ENCODE measurements at regions not wholly inside any gene's neighbourhood (a gene's known extent, or its start where the extent isn't known, plus 50 kb on each side); places are given as distances from the start of the nearest gene placed in this dataset.
A peak's percentile ranks its signal among the peaks of the same experiment; 100 is the strongest.

DNA sequence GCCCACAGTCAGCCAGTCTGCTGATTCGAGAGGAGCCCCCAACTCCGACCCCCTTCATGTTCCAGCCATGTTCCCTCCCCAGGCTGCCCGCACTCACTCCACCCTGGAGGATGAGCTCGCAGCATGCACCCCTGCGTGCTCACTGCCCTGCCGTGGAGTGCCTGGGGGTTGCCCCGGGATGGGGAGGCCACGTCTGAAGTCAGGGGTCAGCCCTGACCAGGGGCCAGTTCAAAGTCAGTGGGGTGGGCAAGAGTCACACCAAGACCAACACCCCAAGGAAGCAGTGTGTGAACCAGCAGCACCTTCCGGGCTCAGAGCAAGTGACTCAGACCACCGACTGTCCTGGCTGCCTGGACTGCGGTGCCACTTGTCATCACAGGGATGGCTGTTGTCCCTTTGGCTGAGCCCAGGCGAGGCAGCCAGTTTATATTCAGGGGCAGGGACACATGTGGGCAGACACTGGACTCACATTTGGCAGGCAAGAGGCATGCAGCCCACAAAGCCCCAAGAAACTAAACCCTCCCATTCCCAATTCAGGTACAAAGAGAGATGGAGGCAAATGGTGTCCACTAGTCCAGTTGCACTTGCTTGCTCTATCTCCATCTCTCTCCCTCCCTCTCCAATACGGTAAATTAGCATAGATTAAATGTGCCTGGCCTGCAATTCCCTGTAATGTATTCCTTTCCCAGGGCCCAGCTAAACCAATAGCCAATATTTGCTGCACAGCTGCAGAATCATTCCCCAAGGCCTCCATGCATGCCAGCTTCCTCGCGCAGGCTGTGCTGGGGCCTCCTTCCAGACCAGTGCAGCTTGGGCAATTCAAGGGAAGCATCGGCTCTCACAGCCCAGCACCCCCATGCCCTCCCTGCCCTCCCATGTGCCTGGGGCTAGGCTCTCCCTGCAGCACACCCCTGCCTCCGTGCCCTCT is 135.7 kb upstream of the IQSEC1 start:
- H3K4me1 ChIP-seq (ENCODE audit: control insufficient read depth, insufficient read depth, low read length, poor library complexity, severe bottlenecking): no peaks in the 10 kb centered on the region
- no peaks in the 10 kb centered on the region for H3K27me3 ChIP-seq (ENCODE audit: control insufficient read depth, insufficient read depth, low read length)
- H3K27ac ChIP-seq (ENCODE audit: insufficient read depth, low read length, poor library complexity, severe bottlenecking): no peak overlapping the region
- no peak overlapping the region for H3K27ac Mint-ChIP-seq
- no peaks in the 10 kb centered on the region for H3K36me3 ChIP-seq (ENCODE audit: control insufficient read depth, insufficient read depth, low read length)
- H3K36me3 Mint-ChIP-seq: no peaks in the 10 kb centered on the region
- peaks cover 27% of the 10 kb centered on the region for H3K27me3 Mint-ChIP-seq
- peaks cover 0 to 3% (median 0%) of the 10 kb centered on the region in 7 donors for H3K9me3 Mint-ChIP-seq
- no peaks in the 10 kb centered on the region for H3K9me3 ChIP-seq (ENCODE audit: control insufficient read depth in 2 of 2, low read length in 2 of 2)
- H3K4me1 Mint-ChIP-seq: peaks cover 0 to 4% (median 1%) of the 10 kb centered on the region in 4 donors
- H3K4me3 Mint-ChIP-seq: no peak overlapping the region
- ATAC-seq (ENCODE audit: low read depth in 2 of 2): no peak
- H3K4me3 ChIP-seq (ENCODE audit: low read depth, low read length): no peak overlapping the region
- DNase-seq: no peak

DNA sequence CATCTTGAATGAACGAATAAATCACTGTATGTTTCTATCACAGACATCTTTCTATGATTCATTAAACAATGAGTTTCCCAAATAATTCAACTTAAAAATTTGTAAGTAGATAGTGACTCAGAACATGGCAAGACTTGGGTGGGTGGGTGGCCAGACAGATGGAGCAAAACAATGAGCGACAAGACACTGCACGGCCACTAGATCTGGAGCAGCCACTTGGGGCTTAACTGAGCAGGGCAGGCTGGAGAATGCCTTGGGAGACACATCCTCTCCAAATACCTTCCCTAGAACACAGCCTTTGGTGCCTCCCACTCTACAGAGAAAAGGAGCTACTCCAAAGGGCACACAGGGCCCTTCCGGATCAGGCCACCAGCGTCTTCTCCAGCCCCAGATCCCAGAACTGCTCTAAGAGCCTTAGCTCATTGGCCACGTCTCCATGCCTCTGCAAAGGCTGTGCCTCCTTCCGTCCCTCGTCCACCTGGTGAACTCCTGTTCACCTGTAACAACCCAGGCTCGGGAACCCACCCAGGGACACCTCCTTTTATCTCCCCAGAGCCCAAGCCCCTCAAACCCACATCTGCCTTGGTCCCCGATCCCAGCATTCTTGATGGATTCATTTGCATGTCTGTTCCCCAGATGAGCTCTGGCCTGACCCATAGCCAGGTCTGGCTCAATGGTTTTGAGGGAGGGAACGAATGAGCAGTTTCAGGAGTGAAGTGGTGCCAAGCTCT is 134.9 kb upstream of the IQSEC1 start:
- Mint-ChIP-seq H3K27me3 (peaks cover 31% of the 10 kb centered on the region), H3K4me3 (no peak overlapping the region), H3K27ac (no peak overlapping the region), H3K9me3 (peaks cover 0 to 3% (median 0%) of the 10 kb centered on the region in 7 donors), H3K36me3 (no peaks in the 10 kb centered on the region), H3K4me1 (peaks cover 0 to 4% (median 1%) of the 10 kb centered on the region in 4 donors)
- ATAC-seq (ENCODE audit: low read depth in 2 of 2): no peak
- Histone ChIP-seq H3K4me3 (ENCODE audit: low read depth, low read length) (no peak overlapping the region), H3K27ac (ENCODE audit: insufficient read depth, low read length, poor library complexity, severe bottlenecking) (no peak overlapping the region), H3K36me3 (ENCODE audit: control insufficient read depth, insufficient read depth, low read length) (no peaks in the 10 kb centered on the region), H3K27me3 (ENCODE audit: control insufficient read depth, insufficient read depth, low read length) (no peaks in the 10 kb centered on the region), H3K9me3 (ENCODE audit: control insufficient read depth in 2 of 2, low read length in 2 of 2) (no peaks in the 10 kb centered on the region), H3K4me1 (ENCODE audit: control insufficient read depth, insufficient read depth, low read length, poor library complexity, severe bottlenecking) (no peaks in the 10 kb centered on the region)
- no peak for DNase-seq

GRCh38 chr3:13207578-13207922 is 134.3 kb upstream of the IQSEC1 start:
- H3K27ac ChIP-seq (ENCODE audit: insufficient read depth, low read length, poor library complexity, severe bottlenecking): no peak overlapping the region
- H3K36me3 ChIP-seq (ENCODE audit: control insufficient read depth, insufficient read depth, low read length): no peaks in the 10 kb centered on the region
- Mint-ChIP-seq H3K4me3 (no peak overlapping the region), H3K36me3 (no peaks in the 10 kb centered on the region), H3K27ac (no peak overlapping the region), H3K4me1 (peaks cover 0 to 4% (median 1%) of the 10 kb centered on the region in 4 donors), H3K27me3 (peaks cover 30% of the 10 kb centered on the region), H3K9me3 (peaks cover 0 to 3% (median 0%) of the 10 kb centered on the region in 7 donors)
- no peaks in the 10 kb centered on the region for H3K27me3 ChIP-seq (ENCODE audit: control insufficient read depth, insufficient read depth, low read length)
- DNase-seq (no peak), ATAC-seq (ENCODE audit: low read depth in 2 of 2) (no peak)
- H3K4me1 ChIP-seq (ENCODE audit: control insufficient read depth, insufficient read depth, low read length, poor library complexity, severe bottlenecking): no peaks in the 10 kb centered on the region
- H3K9me3 ChIP-seq (ENCODE audit: control insufficient read depth in 2 of 2, low read length in 2 of 2): no peaks in the 10 kb centered on the region
- H3K4me3 ChIP-seq (ENCODE audit: low read depth, low read length): no peak overlapping the region

DNA sequence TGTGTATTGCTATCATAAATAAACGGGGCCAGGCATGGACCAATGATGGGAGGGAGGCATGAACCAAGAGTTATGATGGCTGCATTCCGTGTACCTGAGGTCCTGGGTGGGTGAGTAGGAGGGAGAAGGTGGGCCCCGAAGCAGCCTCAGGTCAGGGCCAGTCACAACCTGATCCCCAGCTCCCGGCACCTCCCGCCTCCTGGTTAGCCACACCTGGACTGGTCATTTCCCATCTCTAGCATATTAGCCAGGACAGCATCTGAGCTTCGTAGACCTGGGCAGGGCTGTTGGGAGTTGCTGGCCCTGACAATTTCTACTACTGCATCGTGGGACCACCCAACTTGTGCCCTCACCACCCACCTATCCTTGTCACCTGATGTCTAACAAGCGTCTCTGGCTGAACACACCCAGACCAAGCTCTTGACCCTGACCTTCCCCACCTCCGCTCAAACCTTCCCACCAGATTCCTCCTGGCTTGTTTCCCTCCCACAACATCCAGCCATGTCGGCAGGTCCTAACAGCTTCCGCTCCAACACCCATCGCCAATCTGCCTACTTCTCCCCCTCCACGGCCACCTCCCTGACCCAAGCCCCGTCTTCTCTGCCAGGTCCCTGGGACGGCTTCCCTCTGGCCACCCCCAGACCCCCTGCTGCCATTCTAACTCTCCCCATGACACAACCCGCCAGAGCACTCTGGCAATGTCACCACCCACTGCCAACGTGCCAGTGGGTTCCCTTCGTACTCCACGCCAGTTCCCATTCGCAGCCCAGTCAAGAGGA is 133.8 kb upstream of the IQSEC1 start:
- DNase-seq (no peak), ATAC-seq (ENCODE audit: low read depth in 2 of 2) (no peak)
- Histone ChIP-seq H3K27me3 (ENCODE audit: control insufficient read depth, insufficient read depth, low read length) (no peaks in the 10 kb centered on the region), H3K36me3 (ENCODE audit: control insufficient read depth, insufficient read depth, low read length) (no peaks in the 10 kb centered on the region), H3K9me3 (ENCODE audit: control insufficient read depth in 2 of 2, low read length in 2 of 2) (no peaks in the 10 kb centered on the region), H3K27ac (ENCODE audit: insufficient read depth, low read length, poor library complexity, severe bottlenecking) (no peak overlapping the region), H3K4me3 (ENCODE audit: low read depth, low read length) (no peak overlapping the region), H3K4me1 (ENCODE audit: control insufficient read depth, insufficient read depth, low read length, poor library complexity, severe bottlenecking) (no peaks in the 10 kb centered on the region)
- Mint-ChIP-seq H3K27ac (peak overlapping the region in 1 of 3 donors; percentile 16), H3K4me1 (peaks cover 0 to 4% (median 1%) of the 10 kb centered on the region in 4 donors), H3K4me3 (no peak overlapping the region), H3K36me3 (no peaks in the 10 kb centered on the region), H3K27me3 (peaks cover 28% of the 10 kb centered on the region), H3K9me3 (peaks cover 0 to 3% (median 0%) of the 10 kb centered on the region in 7 donors)

DNA sequence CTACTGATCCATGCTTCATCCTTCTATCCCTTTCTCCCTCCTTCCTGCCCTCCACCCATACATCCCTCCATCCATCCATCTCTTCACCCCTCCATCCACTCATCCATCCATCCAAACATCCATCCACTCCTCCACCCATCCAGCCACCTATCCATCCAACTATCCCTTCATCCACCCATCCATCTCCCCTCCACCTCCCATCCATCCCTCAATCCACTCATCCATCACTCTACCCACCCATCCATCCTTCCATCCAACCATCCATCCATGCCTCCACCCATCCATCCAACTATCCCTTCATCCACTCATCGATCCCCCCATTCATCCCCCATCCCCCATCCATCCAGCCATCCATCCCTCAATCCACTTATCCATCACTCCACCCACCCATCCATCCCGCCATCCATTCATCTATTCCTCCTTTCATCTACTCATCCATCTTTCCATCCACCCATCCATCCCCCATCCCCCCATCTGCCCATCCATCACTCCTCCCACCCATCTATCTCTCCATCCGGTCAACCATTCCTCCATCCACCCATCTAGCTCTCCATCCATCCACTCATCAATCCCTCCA is 132.4 kb upstream of the IQSEC1 start:
- DNase-seq (no peak), ATAC-seq (ENCODE audit: low read depth in 2 of 2) (no peak)
- no peak overlapping the region for H3K4me3 Mint-ChIP-seq
- Histone ChIP-seq H3K4me1 (ENCODE audit: control insufficient read depth, insufficient read depth, low read length, poor library complexity, severe bottlenecking) (no peaks in the 10 kb centered on the region), H3K4me3 (ENCODE audit: low read depth, low read length) (no peak overlapping the region), H3K27ac (ENCODE audit: insufficient read depth, low read length, poor library complexity, severe bottlenecking) (no peak overlapping the region), H3K9me3 (ENCODE audit: control insufficient read depth in 2 of 2, low read length in 2 of 2) (no peaks in the 10 kb centered on the region), H3K27me3 (ENCODE audit: control insufficient read depth, insufficient read depth, low read length) (peaks cover 2% of the 10 kb centered on the region), H3K36me3 (ENCODE audit: control insufficient read depth, insufficient read depth, low read length) (no peaks in the 10 kb centered on the region)
- H3K27me3 Mint-ChIP-seq: peaks cover 32% of the 10 kb centered on the region
- H3K4me1 Mint-ChIP-seq: peaks cover 0 to 4% (median 1%) of the 10 kb centered on the region in 4 donors
- H3K27ac Mint-ChIP-seq: no peak overlapping the region
- H3K9me3 Mint-ChIP-seq: peaks cover 0 to 3% (median 0%) of the 10 kb centered on the region in 7 donors
- H3K36me3 Mint-ChIP-seq: no peaks in the 10 kb centered on the region

DNA sequence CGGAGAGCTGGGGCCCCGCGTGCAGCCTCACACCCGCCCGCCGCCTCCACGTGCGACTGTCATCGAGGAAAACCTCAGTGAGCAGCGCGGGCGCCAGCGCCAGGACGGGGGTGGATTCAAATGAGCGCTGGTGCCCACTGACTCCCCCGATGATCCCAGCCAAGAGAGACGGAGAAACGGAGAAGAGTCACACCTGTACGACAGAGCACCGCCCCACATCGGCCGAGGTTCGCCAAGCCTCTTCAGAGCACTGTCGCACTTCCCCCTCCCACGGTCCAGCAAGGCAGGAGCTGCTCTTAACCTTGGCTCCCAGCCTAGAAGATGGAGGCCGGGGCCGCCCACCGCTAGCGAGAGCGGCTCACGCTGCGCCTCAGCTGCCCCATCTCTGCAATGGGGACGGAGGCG is 130.9 kb upstream of the IQSEC1 start:
- H3K4me1 Mint-ChIP-seq: peaks cover 0 to 5% (median 2%) of the 10 kb centered on the region in 4 donors
- no peak for ATAC-seq (ENCODE audit: low read depth in 2 of 2)
- Histone ChIP-seq H3K4me1 (ENCODE audit: control insufficient read depth, insufficient read depth, low read length, poor library complexity, severe bottlenecking) (no peaks in the 10 kb centered on the region), H3K36me3 (ENCODE audit: control insufficient read depth, insufficient read depth, low read length) (no peaks in the 10 kb centered on the region), H3K27ac (ENCODE audit: insufficient read depth, low read length, poor library complexity, severe bottlenecking) (no peak overlapping the region), H3K4me3 (ENCODE audit: low read depth, low read length) (no peak overlapping the region), H3K27me3 (ENCODE audit: control insufficient read depth, insufficient read depth, low read length) (peaks cover 3% of the 10 kb centered on the region), H3K9me3 (ENCODE audit: control insufficient read depth in 2 of 2, low read length in 2 of 2) (no peaks in the 10 kb centered on the region)
- peak overlapping the region in 1 of 4 donors; percentile 72 for H3K4me3 Mint-ChIP-seq
- H3K36me3 Mint-ChIP-seq: no peaks in the 10 kb centered on the region
- H3K27ac Mint-ChIP-seq: no peak overlapping the region
- peaks cover 0 to 4% (median 0%) of the 10 kb centered on the region in 7 donors for H3K9me3 Mint-ChIP-seq
- no peak for DNase-seq
- peaks cover 32% of the 10 kb centered on the region for H3K27me3 Mint-ChIP-seq
